Activated CD8-positive, alpha-beta T cell treated with anti-CD3 and anti-CD28 coated beads for 36 hours (primary cell): ENCODE measurements at regions not wholly inside any gene's neighbourhood (a gene's known extent, or its start where the extent isn't known, plus 50 kb on each side); places are given as distances from the start of the nearest gene placed in this dataset.
"Not testable (repeated sequence)": the region's sequence is repeated elsewhere in the genome, so short reads cannot be mapped to it uniquely, and the experiment has no call there.

ENCODE experiments used
- ATAC-seq: fragments of 200-7000 bp; cut with Tn5 transposase; one replicate; pipeline ENCODE4 v1.10.0; 2021; ENCODE audit warnings: mild to moderate bottlenecking, moderate library complexity
- CTCF ChIA-PET: fragments of 350-600 bp; sonication (Branson Sonifier 250); formaldehyde crosslinking; loops from one replicate; lab custom pipeline; 2021; ENCODE audit warnings: antibody characterized with exemption; lab: Charles Lee
- POLR2A ChIA-PET: fragments of 350-600 bp; sonication (Branson Sonifier 250); formaldehyde crosslinking; loops from one replicate; lab custom pipeline; 2021; ENCODE audit warnings: antibody characterized with exemption; lab: Charles Lee
- DNase-seq: peaks from one replicate; pipeline ENCODE4 v3.0.0-alpha.2; 2020
- H3K27ac Mint-ChIP-seq: one replicate; pipeline ENCODE4 v1.8.0; 2021; ENCODE audit warnings: mild to moderate bottlenecking, mixed read lengths
- H3K27me3 Mint-ChIP-seq: one replicate; pipeline ENCODE4 v1.8.0; 2021; ENCODE audit warnings: mixed read lengths
- H3K36me3 Mint-ChIP-seq: one replicate; pipeline ENCODE4 v1.8.0; 2021; ENCODE audit warnings: low read depth, mixed read lengths
- H3K4me1 Mint-ChIP-seq: one replicate; pipeline ENCODE4 v1.8.0; 2021; ENCODE audit warnings: low read depth, mixed read lengths
- H3K4me3 Mint-ChIP-seq: one replicate; pipeline ENCODE4 v1.8.0; 2021; ENCODE audit warnings: mild to moderate bottlenecking, moderate library complexity, mixed read lengths
- H3K9me3 Mint-ChIP-seq: one replicate; pipeline ENCODE4 v1.8.0; 2021; ENCODE audit warnings: mixed read lengths
- intact Hi-C: fragments of 100-400 bp; cut with micrococcal nuclease; formaldehyde crosslinking; loops from one replicate; pipeline ENCODE4 v1.10.0; 2022

DNA sequence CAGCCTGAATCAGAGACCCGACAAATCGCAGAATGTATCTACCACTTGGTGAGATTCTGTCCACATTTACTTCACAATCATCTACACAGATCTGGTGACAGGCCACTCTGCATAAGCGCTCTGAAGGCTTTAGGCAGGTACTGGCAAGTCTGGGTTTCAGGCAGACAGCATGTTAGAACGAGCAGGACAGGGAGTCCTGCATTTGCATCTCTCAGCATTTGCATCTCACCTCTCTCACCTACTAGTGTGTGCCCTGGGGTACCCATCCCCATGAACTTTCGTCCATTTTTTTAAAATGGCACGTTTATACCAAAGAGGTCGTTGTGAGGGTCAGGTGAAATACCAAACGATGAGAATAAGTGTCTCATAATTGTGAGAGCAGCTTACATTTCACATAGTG is 108.2 kb downstream of the SPATA31A1 start:
- H3K27ac Mint-ChIP-seq, H3K27me3 Mint-ChIP-seq, CTCF ChIA-PET, ATAC-seq, H3K9me3 Mint-ChIP-seq, POLR2A ChIA-PET, intact Hi-C loops, H3K36me3 Mint-ChIP-seq, H3K4me1 Mint-ChIP-seq, DNase-seq: not testable (repeated sequence)
- H3K4me3 Mint-ChIP-seq = peak overlapping the region; percentile 82

- ATAC-seq (peak; percentile 98), DNase-seq (peak; percentile 82)
- H3K27ac Mint-ChIP-seq = peak overlapping the region; percentile 86
- H3K4me3 Mint-ChIP-seq = peak overlapping the region; percentile 82
- H3K4me1 Mint-ChIP-seq, H3K9me3 Mint-ChIP-seq, CTCF ChIA-PET, intact Hi-C loops, POLR2A ChIA-PET, H3K36me3 Mint-ChIP-seq, H3K27me3 Mint-ChIP-seq: not testable (repeated sequence)
Observed at GRCh38 chr9:39464122-39464777, 108.8 kb downstream of the SPATA31A1 start.

GRCh38 chr9:39474499-39474898 is 119.0 kb downstream of the SPATA31A1 start:
- H3K27ac Mint-ChIP-seq, H3K4me3 Mint-ChIP-seq, H3K36me3 Mint-ChIP-seq, POLR2A ChIA-PET, DNase-seq, H3K27me3 Mint-ChIP-seq, ATAC-seq, H3K9me3 Mint-ChIP-seq, intact Hi-C loops, H3K4me1 Mint-ChIP-seq, CTCF ChIA-PET: not testable (repeated sequence)

DNA sequence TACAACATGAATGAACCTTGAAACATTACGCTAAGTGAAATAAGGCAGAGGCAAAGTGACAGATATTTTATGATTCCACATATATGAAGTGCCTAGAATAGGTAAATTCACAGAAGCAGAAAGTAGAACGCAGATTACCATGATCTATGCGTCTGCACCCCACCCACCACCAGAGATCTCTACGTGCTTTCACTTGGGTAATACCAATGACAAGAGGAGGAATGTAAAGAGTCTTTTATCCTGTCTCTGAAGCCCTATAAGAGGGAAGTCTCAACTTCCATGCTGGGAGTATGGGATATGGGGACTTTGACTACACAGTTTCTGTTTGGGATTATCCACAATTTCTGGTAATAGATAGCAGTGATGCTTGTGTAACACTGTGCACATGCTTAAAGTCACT is 127.6 kb downstream of the SPATA31A1 start:
- intact Hi-C loops, H3K36me3 Mint-ChIP-seq, CTCF ChIA-PET, POLR2A ChIA-PET, H3K27ac Mint-ChIP-seq, H3K9me3 Mint-ChIP-seq, ATAC-seq, H3K4me3 Mint-ChIP-seq, DNase-seq, H3K27me3 Mint-ChIP-seq, H3K4me1 Mint-ChIP-seq: not testable (repeated sequence)

DNA sequence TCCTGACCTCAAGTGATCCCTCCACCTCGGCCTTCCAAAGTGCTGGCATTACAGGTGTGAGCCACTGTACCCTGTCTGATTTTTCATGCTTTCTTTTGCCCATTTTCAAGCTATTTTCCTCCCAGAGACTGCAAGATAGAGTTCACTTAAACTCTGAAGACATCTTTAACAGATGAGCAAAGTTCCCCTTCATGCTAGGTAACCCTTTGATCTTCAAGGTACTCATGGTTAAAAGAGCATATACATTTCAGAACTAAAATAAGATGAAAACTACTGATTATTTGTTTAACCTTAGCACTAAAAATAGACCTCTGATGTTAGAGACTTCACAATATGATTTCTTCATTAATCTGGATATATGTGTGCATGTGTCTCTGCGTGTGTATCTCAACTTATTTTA is 128.4 kb downstream of the SPATA31A1 start:
- H3K27ac Mint-ChIP-seq, H3K27me3 Mint-ChIP-seq: not testable (repeated sequence)

DNA sequence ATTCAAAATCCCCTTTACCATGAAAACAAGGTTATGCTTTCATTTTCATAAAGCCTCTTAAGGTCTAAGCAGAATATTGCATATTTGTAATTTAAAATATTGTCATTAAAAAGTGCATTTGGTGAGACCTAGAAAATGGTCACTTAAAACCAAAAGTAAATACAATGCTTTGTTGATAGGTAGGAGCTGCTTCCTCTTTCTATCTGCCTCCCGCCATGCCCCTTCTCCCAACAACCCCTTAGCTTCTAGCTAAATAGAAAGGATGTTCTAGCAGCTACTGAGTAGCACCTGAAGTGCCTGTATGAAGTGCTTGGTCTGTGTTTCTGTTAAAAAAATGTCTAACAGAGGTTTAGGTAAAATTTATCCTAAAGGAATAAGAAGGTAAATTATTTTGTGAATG is 128.8 kb downstream of the SPATA31A1 start:
- DNase-seq, ATAC-seq, H3K27ac Mint-ChIP-seq, H3K27me3 Mint-ChIP-seq, CTCF ChIA-PET, H3K4me1 Mint-ChIP-seq, intact Hi-C loops, H3K4me3 Mint-ChIP-seq, POLR2A ChIA-PET, H3K36me3 Mint-ChIP-seq, H3K9me3 Mint-ChIP-seq: not testable (repeated sequence)

More for the DNA sequence above, 128.4 kb downstream of the SPATA31A1 start:
- H3K4me1 Mint-ChIP-seq, ATAC-seq, H3K4me3 Mint-ChIP-seq, CTCF ChIA-PET, intact Hi-C loops, H3K9me3 Mint-ChIP-seq, DNase-seq, POLR2A ChIA-PET, H3K36me3 Mint-ChIP-seq: not testable (repeated sequence)

DNA sequence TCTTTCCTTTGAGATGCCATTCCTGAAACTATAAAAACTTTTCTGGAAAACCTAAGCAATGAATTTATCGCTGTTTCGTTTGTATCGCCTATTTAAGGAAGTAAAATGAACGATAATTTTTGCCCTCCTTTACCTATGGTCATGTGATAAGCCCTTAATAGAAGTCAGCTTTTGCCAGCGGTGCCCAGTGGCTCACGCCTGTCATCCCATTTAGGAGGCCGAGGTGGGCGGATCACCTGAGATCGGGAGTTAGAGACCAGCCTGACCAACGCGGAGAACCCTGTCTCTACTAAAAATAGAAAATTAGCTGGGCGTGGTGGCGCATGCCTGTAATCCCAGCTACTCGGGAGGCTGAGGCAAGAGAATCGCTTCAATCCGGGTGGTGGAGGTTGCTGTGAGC is 132.0 kb downstream of the SPATA31A1 start:
- H3K36me3 Mint-ChIP-seq, ATAC-seq, intact Hi-C loops, H3K27me3 Mint-ChIP-seq, CTCF ChIA-PET, DNase-seq, H3K4me1 Mint-ChIP-seq, POLR2A ChIA-PET, H3K9me3 Mint-ChIP-seq, H3K4me3 Mint-ChIP-seq, H3K27ac Mint-ChIP-seq: not testable (repeated sequence)

DNA sequence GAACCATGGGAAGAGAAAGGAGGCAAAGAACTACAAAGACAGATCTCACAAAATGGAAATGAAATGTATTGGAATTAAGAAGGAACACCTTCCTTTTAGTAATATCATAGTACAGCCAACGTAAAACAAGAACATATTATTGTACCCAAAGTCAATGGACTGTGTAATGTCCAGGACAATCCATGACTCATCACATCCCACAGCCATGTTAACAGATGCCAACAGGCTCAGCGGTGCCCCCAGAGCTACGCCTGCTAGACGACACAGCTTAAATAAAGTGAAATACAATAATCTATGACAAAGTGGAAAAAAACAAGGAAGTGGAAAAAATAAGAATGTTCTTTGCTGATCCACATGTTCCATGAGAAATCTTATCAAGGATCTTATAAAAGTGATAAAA is 140.8 kb downstream of the SPATA31A1 start:
- H3K27ac Mint-ChIP-seq, POLR2A ChIA-PET, H3K4me3 Mint-ChIP-seq, H3K4me1 Mint-ChIP-seq, CTCF ChIA-PET, DNase-seq, H3K27me3 Mint-ChIP-seq, ATAC-seq, H3K36me3 Mint-ChIP-seq, intact Hi-C loops, H3K9me3 Mint-ChIP-seq: not testable (repeated sequence)

DNA sequence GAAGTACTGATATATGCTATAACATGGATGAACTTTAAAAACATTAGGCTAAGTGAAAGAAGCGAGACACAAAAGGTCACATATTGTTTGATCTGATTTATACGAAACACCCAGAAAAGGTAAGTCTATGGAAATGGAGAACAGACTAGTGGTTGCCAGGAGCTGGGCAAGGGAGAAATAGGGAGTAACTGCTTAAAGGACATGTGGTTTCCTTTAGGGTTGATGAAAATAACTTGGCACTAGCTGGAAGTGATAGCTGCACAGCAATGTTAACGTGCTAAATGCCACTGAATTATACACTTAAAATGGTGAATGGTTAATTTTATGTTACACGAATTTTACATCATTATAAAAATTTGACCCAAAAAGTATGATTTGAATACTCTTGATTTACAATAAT is 147.7 kb downstream of the SPATA31A1 start:
- CTCF ChIA-PET, H3K36me3 Mint-ChIP-seq, POLR2A ChIA-PET, H3K4me1 Mint-ChIP-seq, H3K9me3 Mint-ChIP-seq, DNase-seq, ATAC-seq, H3K27ac Mint-ChIP-seq, intact Hi-C loops, H3K27me3 Mint-ChIP-seq, H3K4me3 Mint-ChIP-seq: not testable (repeated sequence)

DNA sequence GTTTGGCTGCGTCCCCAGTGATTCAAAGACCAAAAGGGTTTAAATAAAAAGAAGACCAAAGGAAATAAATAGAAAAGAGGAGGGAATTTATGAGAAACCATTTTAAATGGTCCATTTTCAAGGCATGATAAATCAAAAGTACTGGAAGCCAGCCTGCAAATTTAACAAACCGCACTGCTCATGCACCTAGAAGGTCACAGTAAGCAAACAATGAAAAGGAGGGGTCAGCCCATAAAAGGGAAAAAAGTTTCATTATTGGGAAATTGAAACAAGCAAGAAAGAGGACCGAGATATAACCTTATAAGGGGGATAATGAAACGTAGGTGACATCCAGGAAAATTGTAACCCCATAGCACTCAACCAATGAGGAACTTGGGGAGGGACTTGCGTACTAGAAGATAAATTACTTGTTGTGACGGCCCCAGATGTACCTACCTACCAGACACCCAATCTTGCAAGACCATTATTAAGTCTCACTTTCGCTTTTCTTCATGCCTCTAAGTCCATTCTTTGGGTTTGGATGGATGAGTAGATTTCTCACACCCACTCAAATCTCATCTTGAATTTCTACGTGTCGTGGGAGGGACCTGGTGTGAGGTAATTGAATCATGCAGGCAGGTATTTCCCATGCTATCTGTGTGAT is 172.0 kb downstream of the SPATA31A1 start:
- H3K27me3 Mint-ChIP-seq, H3K27ac Mint-ChIP-seq, DNase-seq, POLR2A ChIA-PET, H3K9me3 Mint-ChIP-seq, H3K4me3 Mint-ChIP-seq, intact Hi-C loops, H3K4me1 Mint-ChIP-seq, ATAC-seq, H3K36me3 Mint-ChIP-seq, CTCF ChIA-PET: not testable (repeated sequence)

DNA sequence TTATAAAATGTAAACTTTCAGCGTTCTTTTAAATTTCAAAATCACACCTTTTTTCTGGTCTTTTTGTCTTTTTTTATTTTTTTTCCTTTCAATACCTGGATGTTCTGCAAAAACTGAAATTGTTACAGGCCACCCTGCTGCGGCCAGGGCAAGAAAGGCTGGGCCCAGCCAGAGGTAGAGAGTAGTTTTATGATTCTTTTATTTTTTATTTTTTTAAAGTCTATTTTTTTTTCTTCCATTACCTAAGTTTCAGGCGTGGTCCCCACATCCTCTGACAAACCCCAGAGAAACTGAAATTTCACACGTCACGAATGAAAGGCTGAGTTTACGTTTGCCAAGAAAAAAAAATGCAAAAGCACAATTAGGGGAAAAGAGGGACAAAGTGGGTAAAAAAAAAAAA is 177.1 kb downstream of the SPATA31A1 start:
- intact Hi-C loops, H3K27ac Mint-ChIP-seq, CTCF ChIA-PET, DNase-seq, H3K36me3 Mint-ChIP-seq, H3K9me3 Mint-ChIP-seq, H3K4me1 Mint-ChIP-seq, POLR2A ChIA-PET, H3K4me3 Mint-ChIP-seq, ATAC-seq, H3K27me3 Mint-ChIP-seq: not testable (repeated sequence)

GRCh38 chr9:39533001-39533762 is 177.7 kb downstream of the SPATA31A1 start:
- intact Hi-C loops, POLR2A ChIA-PET, H3K36me3 Mint-ChIP-seq, H3K27ac Mint-ChIP-seq, H3K4me1 Mint-ChIP-seq, H3K9me3 Mint-ChIP-seq, DNase-seq, H3K27me3 Mint-ChIP-seq, H3K4me3 Mint-ChIP-seq, ATAC-seq, CTCF ChIA-PET: not testable (repeated sequence)
